H9 (cell line): ENCODE measurements at regions not wholly inside any gene's neighbourhood (a gene's known extent, or its start where the extent isn't known, plus 50 kb on each side); places are given as distances from the start of the nearest gene placed in this dataset.
"Not testable (repeated sequence)": the region's sequence is repeated elsewhere in the genome, so short reads cannot be mapped to it uniquely, and the experiment has no call there.

Source experiments
- DNase-seq: peaks from one replicate; pipeline ENCODE4 v3.0.0-alpha.2; 2017
- H2AFZ ChIP-seq: one replicate; pipeline ENCODE4 v1.6.1; 2013; ENCODE audit warnings: mild to moderate bottlenecking, low read length, control low read depth, moderate library complexity
- H2AK5ac ChIP-seq: 2 replicates; pipeline ENCODE4 v1.6.1; 2013; ENCODE audit warnings: low read length, control low read depth, mixed read lengths; ENCODE audit not compliant: insufficient read length
- H2BK120ac ChIP-seq: one replicate; pipeline ENCODE4 v1.6.1; 2013; ENCODE audit warnings: low read depth, mild to moderate bottlenecking, low read length, control low read depth, inconsistent platforms; ENCODE audit not compliant: poor library complexity, severe bottlenecking
- H2BK12ac ChIP-seq: 2 replicates; pipeline ENCODE4 v1.6.1; 2013; ENCODE audit warnings: low read length, control low read depth, mixed read lengths, low read depth; ENCODE audit not compliant: insufficient read length
- H2BK15ac ChIP-seq: 2 replicates; pipeline ENCODE4 v1.6.1; 2013; ENCODE audit warnings: low read depth, low read length, control low read depth
- H2BK20ac ChIP-seq: one replicate; pipeline ENCODE4 v1.6.1; 2013; ENCODE audit warnings: low read depth, mild to moderate bottlenecking, low read length, control low read depth, inconsistent platforms; ENCODE audit not compliant: poor library complexity, severe bottlenecking
- H2BK5ac ChIP-seq: 2 replicates; pipeline ENCODE4 v1.6.1; 2013; ENCODE audit warnings: low read length, control low read depth, mixed read lengths; ENCODE audit not compliant: insufficient read length
- H3K14ac ChIP-seq: 2 replicates; pipeline ENCODE4 v1.6.1; 2013; ENCODE audit warnings: low read length, control low read depth; ENCODE audit not compliant: insufficient read depth
- H3K18ac ChIP-seq: 2 replicates; pipeline ENCODE4 v1.6.1; 2013; ENCODE audit warnings: low read depth, mild to moderate bottlenecking, mixed read lengths, low read length, control low read depth; ENCODE audit not compliant: insufficient read length
- H3K23ac ChIP-seq: 2 replicates; pipeline ENCODE4 v1.6.1; 2013; ENCODE audit warnings: low read length, control low read depth, mixed read lengths, low read depth; ENCODE audit not compliant: insufficient read length
- H3K23me2 ChIP-seq: 2 replicates; pipeline ENCODE4 v1.6.1; 2013; ENCODE audit warnings: low read depth, mild to moderate bottlenecking, mixed read lengths, low read length, control low read depth; ENCODE audit not compliant: insufficient read length, poor library complexity, severe bottlenecking
- H3K27ac ChIP-seq: 2 replicates; pipeline ENCODE4 v1.5.1; 2013; ENCODE audit warnings: low read length, control low read depth, mixed read lengths, low read depth; ENCODE audit not compliant: insufficient read length
- H3K27me3 ChIP-seq: 2 replicates; pipeline ENCODE4 v1.6.1; 2013; ENCODE audit warnings: low read length, control low read depth, inconsistent platforms; ENCODE audit not compliant: insufficient read depth
- H3K4ac ChIP-seq: 2 replicates; pipeline ENCODE4 v1.6.1; 2013; ENCODE audit warnings: low read depth, mild to moderate bottlenecking, control low read depth, inconsistent platforms, low read length, moderate library complexity
- H3K4me1 ChIP-seq: 2 replicates; pipeline ENCODE4 v1.6.1; 2013; ENCODE audit warnings: low read length, control low read depth, inconsistent platforms; ENCODE audit not compliant: insufficient read depth
- H3K4me2 ChIP-seq: 2 replicates; pipeline ENCODE4 v1.6.1; 2013; ENCODE audit warnings: low read length, control low read depth, mixed read lengths; ENCODE audit not compliant: insufficient read length, insufficient read depth
- H3K56ac ChIP-seq: 2 replicates; pipeline ENCODE4 v1.6.1; 2013; ENCODE audit warnings: low read depth, mild to moderate bottlenecking, mixed read lengths, low read length, control low read depth; ENCODE audit not compliant: insufficient read length
- H3K79me1 ChIP-seq: 2 replicates; pipeline ENCODE4 v1.6.1; 2013; ENCODE audit warnings: low read depth, mild to moderate bottlenecking, moderate library complexity, low read length, control low read depth, inconsistent platforms; ENCODE audit not compliant: insufficient read depth, poor library complexity, severe bottlenecking
- H3K79me2 ChIP-seq: 2 replicates; pipeline ENCODE4 v1.6.1; 2013; ENCODE audit warnings: low read length, control low read depth, inconsistent platforms; ENCODE audit not compliant: insufficient read depth
- H3K9ac ChIP-seq: 2 replicates; pipeline ENCODE4 v1.6.1; 2013; ENCODE audit warnings: low read length, control low read depth, mixed read lengths; ENCODE audit not compliant: insufficient read length; ENCODE audit errors: extremely low read depth
- H3K9me3 ChIP-seq: one replicate; pipeline ENCODE4 v1.6.1; 2013; ENCODE audit warnings: low read depth, low read length, inconsistent platforms; ENCODE audit not compliant: control insufficient read depth
- H3T11ph ChIP-seq: one replicate; pipeline ENCODE4 v1.6.1; 2013; ENCODE audit warnings: mild to moderate bottlenecking, low read length, control low read depth, inconsistent platforms
- H4K20me1 ChIP-seq: one replicate; pipeline ENCODE4 v1.6.1; 2013; ENCODE audit not compliant: control insufficient read depth, insufficient read length, insufficient read depth
- H4K5ac ChIP-seq: 2 replicates; pipeline ENCODE4 v1.6.1; 2013; ENCODE audit warnings: low read depth, mild to moderate bottlenecking, mixed read lengths, low read length, control low read depth; ENCODE audit not compliant: insufficient read length
- H4K8ac ChIP-seq: replicated peaks from 2 replicates; pipeline ENCODE4 v1.6.1; 2013; ENCODE audit warnings: low read length, control low read depth, mixed read lengths, low read depth; ENCODE audit not compliant: insufficient read length
- H4K91ac ChIP-seq: 2 replicates; pipeline ENCODE4 v1.6.1; 2013; ENCODE audit warnings: low read depth, mild to moderate bottlenecking, moderate library complexity, mixed read lengths, low read length, control low read depth; ENCODE audit not compliant: insufficient read length
- H3K27ac Mint-ChIP-seq, 3 experiments: 2 replicates in 2 of 3; 3 replicates in 1 of 3; pipeline ENCODE4 v1.8.0; 2020 to 2021; ENCODE audit warnings: mixed read lengths in 3 of 3, mild to moderate bottlenecking in 1 of 3, moderate library complexity in 1 of 3
- H3K27me3 Mint-ChIP-seq: 2 replicates; pipeline ENCODE4 v1.8.0; 2021; ENCODE audit warnings: low read depth, mild to moderate bottlenecking, moderate library complexity, mixed read lengths
- H3K36me3 Mint-ChIP-seq, 3 experiments: 2 replicates in 2 of 3; 3 replicates in 1 of 3; pipeline ENCODE4 v1.8.0; 2020 to 2021; ENCODE audit warnings: low read depth in 3 of 3, mixed read lengths in 3 of 3; ENCODE audit not compliant: insufficient read depth in 1 of 3
- H3K4me1 Mint-ChIP-seq, 2 experiments: 2 replicates each; pipeline ENCODE4 v1.8.0; 2020; ENCODE audit warnings: mixed read lengths in 2 of 2
- H3K4me3 Mint-ChIP-seq, 2 experiments: 2 replicates in 1 of 2; 3 replicates in 1 of 2; pipeline ENCODE4 v1.8.0; 2020 to 2021; ENCODE audit warnings: mild to moderate bottlenecking in 2 of 2, mixed read lengths in 2 of 2, moderate library complexity in 1 of 2
- H3K9me3 Mint-ChIP-seq, 2 experiments: 2 replicates in 1 of 2; 3 replicates in 1 of 2; pipeline ENCODE4 v1.8.0; 2020; ENCODE audit warnings: mild to moderate bottlenecking in 2 of 2, mixed read lengths in 2 of 2, moderate library complexity in 1 of 2
- CTCF ChIP-seq: fragments of 200-600 bp; sonication (generic); conservative IDR thresholded peaks from 3 replicates; pipeline ENCODE4 v1.8.0; 2021; ENCODE audit warnings: antibody characterized with exemption, mild to moderate bottlenecking
- WGBS: extraction: QIAGEN DNeasy Blood & Tissue Kit; methylation state at CpG from one replicate; pipeline ENCODE4 v1.1.7; 2013; ENCODE audit warnings: missing lambda C conversion rate, low lambda C conversion rate, mixed read lengths; ENCODE audit not compliant: insufficient read length; ENCODE audit errors: extremely low coverage; 5-methylcytosine and 5-hydroxymethylcytosine counted together

- WGBS: no CpG with 5 or more reads among the region's 13 CpGs
- not testable (repeated sequence) for H2AK5ac ChIP-seq, H3K27me3 ChIP-seq, H3K4me1 Mint-ChIP-seq, H2BK5ac ChIP-seq, H3K79me2 ChIP-seq, H2AFZ ChIP-seq, H3K9me3 ChIP-seq, H3K18ac ChIP-seq, H3K4me1 ChIP-seq, H3K23ac ChIP-seq, H3K9ac ChIP-seq, H3K4me3 Mint-ChIP-seq, H2BK120ac ChIP-seq, H3K23me2 ChIP-seq, H4K5ac ChIP-seq, H3K56ac ChIP-seq, H2BK12ac ChIP-seq, H3T11ph ChIP-seq, H3K14ac ChIP-seq, H3K27ac ChIP-seq, H3K27ac Mint-ChIP-seq, H3K4ac ChIP-seq, H4K20me1 ChIP-seq, H2BK15ac ChIP-seq, H2BK20ac ChIP-seq, H3K27me3 Mint-ChIP-seq, H4K91ac ChIP-seq, H3K79me1 ChIP-seq, H4K8ac ChIP-seq, H3K4me2 ChIP-seq
- TF ChIP-seq CTCF: peak; percentile 21; the same call in 1 of the 3 replicates
- peaks cover 7 to 11% of the 10 kb centered on the region in 2 experiments; a peak in 4 of 5 replicates for H3K9me3 Mint-ChIP-seq
- peak; percentile 23 for DNase-seq
- H3K36me3 Mint-ChIP-seq: peaks cover 6 to 13% (median 8%) of the 10 kb centered on the region in 3 experiments
Observed at GRCh38 chrX:92460539-92460938, 681.4 kb downstream of the PCDH11X start.

- H2AFZ ChIP-seq, H3K4ac ChIP-seq, H3K9ac ChIP-seq, H2BK15ac ChIP-seq, H2BK12ac ChIP-seq, H2AK5ac ChIP-seq, H3K4me1 Mint-ChIP-seq, H3K27me3 Mint-ChIP-seq, H3K9me3 Mint-ChIP-seq, H3K4me1 ChIP-seq, H4K5ac ChIP-seq, H4K20me1 ChIP-seq, H3K23ac ChIP-seq, H2BK5ac ChIP-seq, H3T11ph ChIP-seq, H2BK120ac ChIP-seq, H3K27ac ChIP-seq, H3K79me2 ChIP-seq, H3K27me3 ChIP-seq, H2BK20ac ChIP-seq, H3K79me1 ChIP-seq, H3K14ac ChIP-seq, H3K4me3 Mint-ChIP-seq, H3K56ac ChIP-seq, H3K27ac Mint-ChIP-seq, H3K23me2 ChIP-seq, H4K8ac ChIP-seq, H3K9me3 ChIP-seq, H3K4me2 ChIP-seq, H4K91ac ChIP-seq, DNase-seq, H3K18ac ChIP-seq: not testable (repeated sequence)
- no CpG with 5 or more reads among the region's 3 CpGs for WGBS
- H3K36me3 Mint-ChIP-seq: peaks cover 0 to 12% (median 2%) of the 10 kb centered on the region in 3 experiments; a peak in 4 of 7 replicates
Observed at GRCh38 chrX:92480165-92480564, 701.0 kb downstream of the PCDH11X start.
